ENCODE measurements at regions not wholly inside any gene's neighbourhood (a gene's known extent, or its start where the extent isn't known, plus 50 kb on each side); places are given as distances from the start of the nearest gene placed in this dataset.

GRCh38 chr5:171635028-171635427 lies 150.6 kb upstream of the SMIM23 start:
- no peak overlapping the region for H3K56ac ChIP-seq (replicated peaks; ENCODE audit: insufficient read length, low read depth, low read length)
- no peak overlapping the region for H4K8ac ChIP-seq (ENCODE audit: extremely low read depth, insufficient read depth, low read length)
- H3K27me3 ChIP-seq (replicated peaks in 1 of 4; ENCODE audit: control insufficient read depth in 3 of 4, extremely low read depth in 1 of 4, insufficient read depth in 3 of 4, low read length in 3 of 4): peaks cover 0 to 14% (median 10%) of the 10 kb centered on the region in 4 experiments; a peak in 5 of 7 replicates
- no peak overlapping the region for H4K5ac ChIP-seq (ENCODE audit: insufficient read length, low read depth, low read length)
- ChIA-PET CTCF (ENCODE audit: partially characterized antibody) (interaction anchor here (0.9 to 1.0 kb wide), 3 partner anchors 19 to 216 kb away, joined by 3 to 4 read pairs (median 3); partner anchors contain the start of gene FGF18), POLR2A (ENCODE audit: partially characterized antibody) (no interaction called here)
- H3K14ac ChIP-seq (ENCODE audit: insufficient read length): no peak overlapping the region
- no peak overlapping the region for H2BK12ac ChIP-seq (ENCODE audit: low read depth, low read length)
- H3K4me1 ChIP-seq (replicated peaks in 1 of 4; ENCODE audit: control insufficient read depth in 3 of 4, insufficient read depth in 4 of 4, low read length in 3 of 4): no peaks in the 10 kb centered on the region; a peak in 1 of 7 replicates
- no peak overlapping the region for H3K4ac ChIP-seq (replicated peaks; ENCODE audit: insufficient read length, low read depth, low read length)
- WGBS, 2 experiments (ENCODE audit: extremely low coverage in 1 of 2, insufficient coverage in 1 of 2, insufficient read length in 1 of 2, insufficient replicate concordance in 2 of 2, low coverage in 1 of 2, low lambda C conversion rate in 2 of 2, missing lambda C conversion rate in 1 of 2): 91% methylated on average over 2 of the region's 2 CpGs; no CpG with 5 or more reads in 1 of the 2 experiments
- H2BK5ac ChIP-seq (ENCODE audit: low read depth, low read length): no peak overlapping the region
- no peak overlapping the region for H2BK20ac ChIP-seq (ENCODE audit: low read length)
- H3K23me2 ChIP-seq (ENCODE audit: low read depth, low read length): no peaks in the 10 kb centered on the region
- no peak overlapping the region for H3K4me3 ChIP-seq (ENCODE audit: extremely low read depth in 1 of 4, insufficient read depth in 2 of 4, low read depth in 3 of 4, low read length in 4 of 4)
- H4K91ac ChIP-seq (replicated peaks; ENCODE audit: insufficient read length, low read length): no peak overlapping the region
- no peak overlapping the region for H2BK120ac ChIP-seq (replicated peaks; ENCODE audit: low read depth, low read length)
- no peak overlapping the region for H3K23ac ChIP-seq (ENCODE audit: insufficient read length)
- H2BK15ac ChIP-seq (ENCODE audit: low read length): no peak overlapping the region
- DNase-seq (ENCODE audit: low read depth in 1 of 2, low spot score in 2 of 2) (no peak), FAIRE-seq (no peak)
- H3K36me3 ChIP-seq (ENCODE audit: control insufficient read depth in 2 of 4, insufficient read depth in 4 of 4, low read length in 3 of 4): no peaks in the 10 kb centered on the region
- no peak overlapping the region for H3K9ac ChIP-seq (replicated peaks in 1 of 4; ENCODE audit: extremely low read depth in 1 of 4, low read depth in 3 of 4, low read length in 3 of 4)
- H3K18ac ChIP-seq (ENCODE audit: extremely low read depth, low read length): no peak overlapping the region
- H3K4me2 ChIP-seq (ENCODE audit: insufficient read depth in 1 of 2, low read depth in 2 of 2, low read length in 2 of 2): no peak overlapping the region
- H3K79me1 ChIP-seq (ENCODE audit: low read depth, low read length): no peaks in the 10 kb centered on the region
- no peaks in the 10 kb centered on the region for H3K79me2 ChIP-seq (ENCODE audit: control insufficient read depth in 1 of 2, insufficient read depth in 2 of 2, low read length in 2 of 2)
- H2AFZ ChIP-seq (ENCODE audit: low read length): no peak overlapping the region
- no peak overlapping the region for H3K27ac ChIP-seq (ENCODE audit: low read depth, low read length)
- no peaks in the 10 kb centered on the region for H3K9me3 ChIP-seq (ENCODE audit: insufficient read depth in 2 of 2, low read depth in 1 of 2, low read length in 1 of 2)
- H4K20me1 ChIP-seq (replicated peaks in 1 of 2; ENCODE audit: control insufficient read depth in 1 of 2, insufficient read depth in 2 of 2, low read length in 2 of 2): no peaks in the 10 kb centered on the region
- no peak overlapping the region for H2AK5ac ChIP-seq (ENCODE audit: low read depth, low read length)
- TF ChIP-seq GTF2F1 (IDR thresholded peaks at IDR 0.05; ENCODE audit: borderline replicate concordance, low read depth, low read length) (no peak), RFX5 (IDR thresholded peaks at IDR 0.05; ENCODE audit: borderline replicate concordance, low read depth, low read length) (no peak), HDAC6 (IDR thresholded peaks at IDR 0.05; ENCODE audit: low read depth, low read length) (no peak), YY1 (IDR thresholded peaks at IDR 0.05; ENCODE audit: low read depth, low read length) (no peak), ASH2L (IDR thresholded peaks at IDR 0.05; ENCODE audit: low read length) (no peak), EZH2 (IDR thresholded peaks at IDR 0.05; ENCODE audit: low read depth, low read length, severe bottlenecking) (no peak), NRF1 (IDR thresholded peaks at IDR 0.05; ENCODE audit: low read depth, low read length) (no peak), KDM4A (IDR thresholded peaks at IDR 0.05; ENCODE audit: low read depth, low read length, severe bottlenecking) (no peak), TAF1 (IDR thresholded peaks at IDR 0.05; ENCODE audit: low read depth, low read length) (no peak), EGR1 (IDR thresholded peaks at IDR 0.05; ENCODE audit: borderline replicate concordance, low read depth, low read length) (no peak), CHD1 (IDR thresholded peaks at IDR 0.05; ENCODE audit: low read depth, low read length) (no peak), CHD2 (IDR thresholded peaks at IDR 0.05; ENCODE audit: low read length) (no peak)
- TF ChIP-seq, protein P1, sequence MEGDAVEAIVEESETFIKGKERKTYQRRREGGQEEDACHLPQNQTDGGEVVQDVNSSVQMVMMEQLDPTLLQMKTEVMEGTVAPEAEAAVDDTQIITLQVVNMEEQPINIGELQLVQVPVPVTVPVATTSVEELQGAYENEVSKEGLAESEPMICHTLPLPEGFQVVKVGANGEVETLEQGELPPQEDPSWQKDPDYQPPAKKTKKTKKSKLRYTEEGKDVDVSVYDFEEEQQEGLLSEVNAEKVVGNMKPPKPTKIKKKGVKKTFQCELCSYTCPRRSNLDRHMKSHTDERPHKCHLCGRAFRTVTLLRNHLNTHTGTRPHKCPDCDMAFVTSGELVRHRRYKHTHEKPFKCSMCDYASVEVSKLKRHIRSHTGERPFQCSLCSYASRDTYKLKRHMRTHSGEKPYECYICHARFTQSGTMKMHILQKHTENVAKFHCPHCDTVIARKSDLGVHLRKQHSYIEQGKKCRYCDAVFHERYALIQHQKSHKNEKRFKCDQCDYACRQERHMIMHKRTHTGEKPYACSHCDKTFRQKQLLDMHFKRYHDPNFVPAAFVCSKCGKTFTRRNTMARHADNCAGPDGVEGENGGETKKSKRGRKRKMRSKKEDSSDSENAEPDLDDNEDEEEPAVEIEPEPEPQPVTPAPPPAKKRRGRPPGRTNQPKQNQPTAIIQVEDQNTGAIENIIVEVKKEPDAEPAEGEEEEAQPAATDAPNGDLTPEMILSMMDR (IDR thresholded peaks at IDR 0.05; ENCODE audit: control extremely low read depth in 1 of 3, insufficient read depth in 1 of 3, low read depth in 1 of 3, low read length in 3 of 3): no peak

Data from H1 (cell line).